ENCODE measurements at regions not wholly inside any gene's neighbourhood (a gene's known extent, or its start where the extent isn't known, plus 50 kb on each side); places are given as distances from the start of the nearest gene placed in this dataset.

DNA sequence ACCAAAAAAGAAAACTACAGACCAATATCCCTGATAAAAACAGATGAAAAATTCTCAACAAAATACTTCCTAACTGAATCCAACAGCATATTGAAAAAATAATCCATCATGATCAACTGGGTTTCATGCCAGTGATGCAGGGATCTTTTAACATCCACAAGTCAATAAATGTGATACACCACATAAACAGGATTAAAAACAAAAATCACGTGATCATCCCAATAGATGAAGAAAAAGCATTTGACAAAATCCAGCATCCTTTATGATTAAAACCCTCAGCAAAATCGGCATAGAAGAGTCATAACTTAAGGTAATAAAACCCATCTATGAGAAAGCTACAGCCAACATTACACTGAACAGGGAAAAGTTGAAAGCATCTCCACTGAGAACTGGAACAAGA, 107.5 kb downstream of the DCLK3 start:
- Histone ChIP-seq H3K27ac (ENCODE audit: low read depth in 1 of 2, low read length in 2 of 2) (no peak overlapping the region), H3K4me3 (ENCODE audit: low read length in 2 of 2) (no peak overlapping the region), H3K27me3 (ENCODE audit: control insufficient read depth in 1 of 2, insufficient read depth in 2 of 2, low read length in 1 of 2) (no peaks in the 10 kb centered on the region), H3K36me3 (ENCODE audit: control insufficient read depth in 1 of 2, insufficient read depth in 2 of 2, low read length in 1 of 2) (no peaks in the 10 kb centered on the region), H3K4me1 (ENCODE audit: control insufficient read depth in 1 of 2, insufficient read depth in 2 of 2, low read length in 2 of 2) (no peaks in the 10 kb centered on the region), H3K9me3 (ENCODE audit: control insufficient read depth, low read length) (no peaks in the 10 kb centered on the region)
- intact Hi-C loops (cut with DNase I) = no loop called here
- WGBS, 2 donors = 95 to 99% methylated on average over 2 of the region's 2 CpGs
- DNase-seq = no peak
- ATAC-seq (ENCODE audit: low FRiP score) = no peak

DNA sequence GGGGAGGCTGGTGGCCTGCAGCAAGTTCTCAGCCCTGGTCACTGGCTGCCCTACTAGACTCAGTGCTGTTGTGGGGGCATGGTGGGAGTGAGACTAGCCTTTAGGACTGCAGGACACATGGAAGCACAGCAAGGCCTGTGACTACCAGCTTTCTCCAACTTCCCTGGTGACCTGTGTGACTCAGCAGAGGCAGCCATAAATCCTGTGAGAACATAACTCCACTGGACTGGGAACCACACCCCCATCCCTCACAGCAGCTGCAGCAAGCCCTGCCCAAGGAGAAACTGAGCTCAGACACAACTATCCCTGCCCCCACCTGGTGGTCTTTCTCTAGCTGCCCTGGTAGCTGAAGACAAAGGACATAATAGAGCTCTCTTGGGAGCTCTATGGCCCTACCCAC, 111.3 kb downstream of the DCLK3 start:
- no peak for DNase-seq
- Histone ChIP-seq H3K9me3 (ENCODE audit: control insufficient read depth, low read length) (no peaks in the 10 kb centered on the region), H3K27me3 (ENCODE audit: control insufficient read depth in 1 of 2, insufficient read depth in 2 of 2, low read length in 1 of 2) (no peaks in the 10 kb centered on the region), H3K27ac (ENCODE audit: low read depth in 1 of 2, low read length in 2 of 2) (no peak overlapping the region), H3K4me3 (ENCODE audit: low read length in 2 of 2) (no peak overlapping the region), H3K4me1 (ENCODE audit: control insufficient read depth in 1 of 2, insufficient read depth in 2 of 2, low read length in 2 of 2) (peaks cover 0 to 6% of the 10 kb centered on the region in 2 donors), H3K36me3 (ENCODE audit: control insufficient read depth in 1 of 2, insufficient read depth in 2 of 2, low read length in 1 of 2) (no peaks in the 10 kb centered on the region)
- no peak for ATAC-seq (ENCODE audit: low FRiP score)
- intact Hi-C loops (cut with DNase I) = no loop called here

GRCh38 chr3:36652104-36652503, 112.2 kb downstream of the DCLK3 start:
- Histone ChIP-seq H3K4me3 (ENCODE audit: low read length in 2 of 2) (no peak overlapping the region), H3K4me1 (ENCODE audit: control insufficient read depth in 1 of 2, insufficient read depth in 2 of 2, low read length in 2 of 2) (peaks cover 0 to 6% of the 10 kb centered on the region in 2 donors), H3K27ac (ENCODE audit: low read depth in 1 of 2, low read length in 2 of 2) (no peak overlapping the region), H3K9me3 (ENCODE audit: control insufficient read depth, low read length) (no peaks in the 10 kb centered on the region), H3K36me3 (ENCODE audit: control insufficient read depth in 1 of 2, insufficient read depth in 2 of 2, low read length in 1 of 2) (no peaks in the 10 kb centered on the region), H3K27me3 (ENCODE audit: control insufficient read depth in 1 of 2, insufficient read depth in 2 of 2, low read length in 1 of 2) (no peaks in the 10 kb centered on the region)
- 83 to 95% methylated on average over 1 of the region's 1 CpG for WGBS, 2 donors
- no peak for DNase-seq
- intact Hi-C loops (cut with DNase I) = no loop called here
- no peak for ATAC-seq (ENCODE audit: low FRiP score)

- peaks cover 0 to 6% of the 10 kb centered on the region in 2 donors for H3K4me1 ChIP-seq (ENCODE audit: control insufficient read depth in 1 of 2, insufficient read depth in 2 of 2, low read length in 2 of 2)
- no peak for ATAC-seq (ENCODE audit: low FRiP score)
- DNase-seq = no peak
- intact Hi-C loops (cut with DNase I) = no loop called here
- no peaks in the 10 kb centered on the region for H3K36me3 ChIP-seq (ENCODE audit: control insufficient read depth in 1 of 2, insufficient read depth in 2 of 2, low read length in 1 of 2)
- peak overlapping the region in 1 of 2 donors; percentile 51 for H3K27ac ChIP-seq (ENCODE audit: low read depth in 1 of 2, low read length in 2 of 2)
- no peak overlapping the region for H3K4me3 ChIP-seq (ENCODE audit: low read length in 2 of 2)
- no peaks in the 10 kb centered on the region for H3K9me3 ChIP-seq (ENCODE audit: control insufficient read depth, low read length)
- no peaks in the 10 kb centered on the region for H3K27me3 ChIP-seq (ENCODE audit: control insufficient read depth in 1 of 2, insufficient read depth in 2 of 2, low read length in 1 of 2)
Measured at GRCh38 chr3:36650271-36650671, 114.1 kb downstream of the DCLK3 start.

DNA sequence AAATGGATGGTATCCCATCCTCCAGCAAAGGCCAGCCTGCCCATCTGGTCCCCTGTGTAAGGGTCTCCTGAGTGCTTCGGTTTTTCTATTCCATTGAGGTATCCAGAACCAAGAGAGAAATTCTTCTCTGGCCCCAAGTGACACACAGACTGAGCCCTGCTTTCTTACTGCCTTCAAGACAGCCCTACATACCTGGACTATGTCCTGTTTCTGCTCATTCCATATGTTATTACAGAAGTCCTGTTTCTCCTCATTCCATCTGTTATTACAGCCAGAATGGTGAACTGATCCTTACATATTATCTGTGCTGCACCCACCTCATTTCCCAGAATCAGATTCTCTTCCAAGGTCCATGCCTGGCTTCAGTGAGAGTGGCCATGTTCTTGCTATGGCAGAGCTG, 115.2 kb downstream of the DCLK3 start:
- DNase-seq (no peak), ATAC-seq (ENCODE audit: low FRiP score) (peak; percentile 39)
- peak overlapping the region; percentile 33 to 53 for H3K27ac ChIP-seq (ENCODE audit: low read depth in 1 of 2, low read length in 2 of 2)
- no peaks in the 10 kb centered on the region for H3K27me3 ChIP-seq (ENCODE audit: control insufficient read depth in 1 of 2, insufficient read depth in 2 of 2, low read length in 1 of 2)
- intact Hi-C loops (cut with DNase I) = loop anchor here in 1 of 2 donors (10.0 kb wide), 1 partner anchor 264 kb away; the partner anchor contains the start of gene STAC
- peaks cover 0 to 6% of the 10 kb centered on the region in 2 donors for H3K4me1 ChIP-seq (ENCODE audit: control insufficient read depth in 1 of 2, insufficient read depth in 2 of 2, low read length in 2 of 2)
- no peaks in the 10 kb centered on the region for H3K9me3 ChIP-seq (ENCODE audit: control insufficient read depth, low read length)
- H3K4me3 ChIP-seq (ENCODE audit: low read length in 2 of 2) = no peak overlapping the region
- 48 to 52% methylated on average over 1 of the region's 1 CpG for WGBS, 2 donors
- no peaks in the 10 kb centered on the region for H3K36me3 ChIP-seq (ENCODE audit: control insufficient read depth in 1 of 2, insufficient read depth in 2 of 2, low read length in 1 of 2)

DNA sequence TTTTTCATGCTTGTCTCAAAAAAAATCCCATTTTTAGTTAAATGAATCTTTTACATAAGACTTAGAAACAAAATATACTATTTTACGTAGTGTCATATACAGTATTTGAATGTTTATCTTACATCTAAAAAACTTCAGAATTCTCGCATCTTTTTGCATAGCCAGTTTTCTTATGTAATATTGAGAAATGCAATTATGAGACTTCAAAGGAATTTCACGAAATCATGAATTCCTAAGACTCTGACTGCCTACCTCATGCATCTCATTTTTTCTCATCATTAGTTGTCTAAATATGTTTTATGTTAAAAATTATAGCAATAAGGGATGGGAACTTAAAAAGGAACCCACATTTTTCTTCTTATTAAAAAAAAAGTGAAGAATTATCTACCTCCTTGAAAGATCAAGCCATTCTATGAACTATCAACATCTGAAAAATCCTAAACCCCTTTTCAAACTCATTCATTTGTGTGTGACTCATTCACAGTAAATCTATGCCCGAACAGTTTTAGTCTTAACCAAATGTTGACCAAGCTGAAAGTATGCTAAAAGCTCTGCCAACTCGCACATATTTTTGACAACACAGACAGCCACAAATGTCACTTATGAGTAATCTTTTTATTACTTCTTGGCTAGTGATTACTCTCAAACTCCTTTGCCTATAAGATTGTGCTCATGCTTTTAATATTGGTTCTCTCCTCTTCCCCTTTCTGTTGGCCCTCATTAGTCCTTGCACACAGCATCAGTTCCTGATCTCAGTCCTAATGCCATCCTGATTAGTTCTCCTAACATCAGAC, 115.9 kb downstream of the DCLK3 start:
- no peaks in the 10 kb centered on the region for H3K36me3 ChIP-seq (ENCODE audit: control insufficient read depth in 1 of 2, insufficient read depth in 2 of 2, low read length in 1 of 2)
- DNase-seq = no peak
- H3K9me3 ChIP-seq (ENCODE audit: control insufficient read depth, low read length) = no peaks in the 10 kb centered on the region
- intact Hi-C loops (cut with DNase I) = loop anchor here in 1 of 2 donors (10.0 kb wide), 1 partner anchor 264 kb away; the partner anchor contains the start of gene STAC
- H3K27me3 ChIP-seq (ENCODE audit: control insufficient read depth in 1 of 2, insufficient read depth in 2 of 2, low read length in 1 of 2) = no peaks in the 10 kb centered on the region
- WGBS, 2 donors = 12 to 15% methylated on average over 5 of the region's 5 CpGs
- peaks cover 0 to 6% of the 10 kb centered on the region in 2 donors for H3K4me1 ChIP-seq (ENCODE audit: control insufficient read depth in 1 of 2, insufficient read depth in 2 of 2, low read length in 2 of 2)
- peak overlapping the region in 1 of 2 donors; percentile 53 for H3K27ac ChIP-seq (ENCODE audit: low read depth in 1 of 2, low read length in 2 of 2)
- no peak overlapping the region for H3K4me3 ChIP-seq (ENCODE audit: low read length in 2 of 2)
- no peak for ATAC-seq (ENCODE audit: low FRiP score)

DNA sequence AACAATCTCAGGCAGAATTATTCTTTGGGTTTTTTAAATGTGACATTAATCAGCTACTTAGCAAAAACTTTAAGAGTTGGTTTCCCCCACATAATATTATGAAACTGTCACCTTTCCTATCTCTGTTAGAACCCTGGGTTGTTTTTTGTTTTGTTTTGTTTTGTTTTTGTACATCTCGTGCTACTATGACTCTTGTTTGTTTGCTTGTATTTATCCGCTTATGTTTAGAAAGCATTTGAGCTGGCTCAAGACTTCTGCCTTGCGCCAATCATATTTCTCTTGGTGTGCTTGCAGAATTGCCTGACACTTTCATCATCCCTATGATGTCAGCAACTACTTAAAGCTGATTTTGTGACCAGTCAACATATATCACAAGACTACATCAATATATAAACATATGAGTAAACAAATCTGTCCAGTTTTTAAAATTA, 116.9 kb downstream of the DCLK3 start:
- Histone ChIP-seq H3K4me1 (ENCODE audit: control insufficient read depth in 1 of 2, insufficient read depth in 2 of 2, low read length in 2 of 2) (peaks cover 0 to 6% of the 10 kb centered on the region in 2 donors), H3K4me3 (ENCODE audit: low read length in 2 of 2) (no peak overlapping the region), H3K27me3 (ENCODE audit: control insufficient read depth in 1 of 2, insufficient read depth in 2 of 2, low read length in 1 of 2) (no peaks in the 10 kb centered on the region), H3K9me3 (ENCODE audit: control insufficient read depth, low read length) (no peaks in the 10 kb centered on the region), H3K27ac (ENCODE audit: low read depth in 1 of 2, low read length in 2 of 2) (no peak overlapping the region), H3K36me3 (ENCODE audit: control insufficient read depth in 1 of 2, insufficient read depth in 2 of 2, low read length in 1 of 2) (no peaks in the 10 kb centered on the region)
- WGBS, 2 donors = 64 to 74% methylated on average over 3 of the region's 3 CpGs
- ATAC-seq (ENCODE audit: low FRiP score) (no peak), DNase-seq (no peak)
- intact Hi-C loops (cut with DNase I) = loop anchor here in 1 of 2 donors (10.0 kb wide), 1 partner anchor 263 kb away; the partner anchor contains the start of gene STAC

DNA sequence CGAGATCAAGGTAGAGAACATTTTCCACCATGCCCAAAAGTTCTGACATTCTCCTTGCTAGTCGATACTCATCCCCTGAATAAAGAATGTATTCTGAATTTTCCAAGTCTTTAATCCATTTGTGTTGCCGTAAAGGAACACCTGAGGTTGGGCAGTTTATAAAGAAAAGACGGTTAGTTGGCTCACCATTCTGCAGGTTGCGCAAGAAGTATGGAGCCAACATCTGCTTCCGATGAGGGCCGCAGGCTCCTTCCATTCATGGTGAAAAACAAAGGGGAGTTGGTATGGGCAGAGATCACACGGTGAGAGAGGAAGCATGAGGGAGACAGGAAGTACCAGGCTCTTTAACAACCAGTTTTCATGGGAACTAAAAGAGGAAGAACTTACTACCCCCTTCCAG, 121.2 kb downstream of the DCLK3 start:
- no peaks in the 10 kb centered on the region for H3K9me3 ChIP-seq (ENCODE audit: control insufficient read depth, low read length)
- no peak overlapping the region for H3K27ac ChIP-seq (ENCODE audit: low read depth in 1 of 2, low read length in 2 of 2)
- H3K4me3 ChIP-seq (ENCODE audit: low read length in 2 of 2) = no peak overlapping the region
- no peak for DNase-seq
- ATAC-seq (ENCODE audit: low FRiP score) = no peak
- no peaks in the 10 kb centered on the region for H3K4me1 ChIP-seq (ENCODE audit: control insufficient read depth in 1 of 2, insufficient read depth in 2 of 2, low read length in 2 of 2)
- intact Hi-C loops (cut with DNase I) = loop anchor here in 1 of 2 donors (10.0 kb wide), 1 partner anchor 258 kb away; the partner anchor contains the start of gene STAC
- 92 to 95% methylated on average over 8 of the region's 8 CpGs for WGBS, 2 donors
- no peaks in the 10 kb centered on the region for H3K27me3 ChIP-seq (ENCODE audit: control insufficient read depth in 1 of 2, insufficient read depth in 2 of 2, low read length in 1 of 2)
- H3K36me3 ChIP-seq (ENCODE audit: control insufficient read depth in 1 of 2, insufficient read depth in 2 of 2, low read length in 1 of 2) = no peaks in the 10 kb centered on the region

DNA sequence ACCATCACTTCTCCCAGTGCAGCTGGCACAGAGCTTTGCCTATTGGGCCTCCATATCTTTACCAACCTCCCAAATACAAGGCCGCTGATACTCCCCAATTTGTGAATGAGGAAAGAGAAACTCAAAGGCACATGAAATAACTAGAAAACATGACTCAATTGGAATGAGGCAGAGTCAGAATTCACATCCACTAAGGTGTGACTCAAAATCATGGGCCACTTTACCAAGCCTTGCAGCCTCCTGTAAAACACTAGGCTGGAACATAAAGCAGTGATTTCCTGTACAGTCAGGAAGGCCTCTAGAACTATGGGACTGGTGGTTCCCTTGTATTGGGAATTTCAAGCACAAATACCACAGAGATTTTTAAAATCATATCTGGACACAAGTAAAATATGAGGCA, 128.6 kb downstream of the DCLK3 start:
- no peaks in the 10 kb centered on the region for H3K4me1 ChIP-seq (ENCODE audit: control insufficient read depth in 1 of 2, insufficient read depth in 2 of 2, low read length in 2 of 2)
- WGBS, 2 donors = 96 to 100% methylated on average over 1 of the region's 1 CpG
- intact Hi-C loops (cut with DNase I) = no loop called here

More for the DNA sequence above, 128.6 kb downstream of the DCLK3 start:
- no peak for ATAC-seq (ENCODE audit: low FRiP score)
- Histone ChIP-seq H3K36me3 (ENCODE audit: control insufficient read depth in 1 of 2, insufficient read depth in 2 of 2, low read length in 1 of 2) (no peaks in the 10 kb centered on the region), H3K9me3 (ENCODE audit: control insufficient read depth, low read length) (no peaks in the 10 kb centered on the region), H3K27ac (ENCODE audit: low read depth in 1 of 2, low read length in 2 of 2) (no peak overlapping the region), H3K27me3 (ENCODE audit: control insufficient read depth in 1 of 2, insufficient read depth in 2 of 2, low read length in 1 of 2) (no peaks in the 10 kb centered on the region), H3K4me3 (ENCODE audit: low read length in 2 of 2) (no peak overlapping the region)
- no peak for DNase-seq

Data from aorta (tissue), 5 donors.